ENCODE measurements at regions not wholly inside any gene's neighbourhood (a gene's known extent, or its start where the extent isn't known, plus 50 kb on each side); places are given as distances from the start of the nearest gene placed in this dataset.

DNA sequence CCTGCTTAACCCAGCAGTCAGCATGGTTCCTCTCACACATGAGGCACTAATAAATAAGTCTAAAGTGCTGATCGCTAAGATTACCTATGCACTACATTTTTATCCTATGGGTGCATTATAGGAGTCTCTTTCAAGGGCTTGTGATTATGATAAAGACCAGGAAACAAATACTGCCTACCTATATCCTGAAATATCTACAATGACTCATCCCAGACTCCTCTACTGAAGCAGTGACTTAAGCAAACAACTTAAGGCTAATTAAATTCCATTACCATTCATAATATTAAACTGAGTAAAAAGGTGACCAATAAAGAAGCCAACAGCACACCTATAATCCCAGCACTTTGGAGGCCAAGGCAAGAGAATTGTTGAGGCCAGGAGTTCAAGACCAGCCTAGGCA, 338.4 kb downstream of the DNAH5 start (continued):
- TF ChIP-seq SIRT6 (IDR thresholded peaks at IDR 0.05; ENCODE audit: low read length) (no peak), KDM1A (IDR thresholded peaks at IDR 0.05; ENCODE audit: borderline replicate concordance, low read length) (no peak), RAD21 (IDR thresholded peaks at IDR 0.05 in 1 of 2, conservative IDR thresholded peaks at IDR 0.05 in 1 of 2; ENCODE audit: low read depth in 2 of 2, low read length in 2 of 2) (no peak), ASH2L (IDR thresholded peaks at IDR 0.05; ENCODE audit: low read length) (no peak), TCF12 (IDR thresholded peaks at IDR 0.05; ENCODE audit: low read depth, low read length) (no peak), POLR2AphosphoS5 (IDR thresholded peaks at IDR 0.05; ENCODE audit: low read depth, low read length) (no peak), HDAC2 (IDR thresholded peaks at IDR 0.05; ENCODE audit: borderline replicate concordance in 1 of 2, low read depth in 2 of 2, low read length in 2 of 2) (no peak)

Data from H1 (cell line).